ENCODE measurements at regions not wholly inside any gene's neighbourhood (a gene's known extent, or its start where the extent isn't known, plus 50 kb on each side); places are given as distances from the start of the nearest gene placed in this dataset.

DNA sequence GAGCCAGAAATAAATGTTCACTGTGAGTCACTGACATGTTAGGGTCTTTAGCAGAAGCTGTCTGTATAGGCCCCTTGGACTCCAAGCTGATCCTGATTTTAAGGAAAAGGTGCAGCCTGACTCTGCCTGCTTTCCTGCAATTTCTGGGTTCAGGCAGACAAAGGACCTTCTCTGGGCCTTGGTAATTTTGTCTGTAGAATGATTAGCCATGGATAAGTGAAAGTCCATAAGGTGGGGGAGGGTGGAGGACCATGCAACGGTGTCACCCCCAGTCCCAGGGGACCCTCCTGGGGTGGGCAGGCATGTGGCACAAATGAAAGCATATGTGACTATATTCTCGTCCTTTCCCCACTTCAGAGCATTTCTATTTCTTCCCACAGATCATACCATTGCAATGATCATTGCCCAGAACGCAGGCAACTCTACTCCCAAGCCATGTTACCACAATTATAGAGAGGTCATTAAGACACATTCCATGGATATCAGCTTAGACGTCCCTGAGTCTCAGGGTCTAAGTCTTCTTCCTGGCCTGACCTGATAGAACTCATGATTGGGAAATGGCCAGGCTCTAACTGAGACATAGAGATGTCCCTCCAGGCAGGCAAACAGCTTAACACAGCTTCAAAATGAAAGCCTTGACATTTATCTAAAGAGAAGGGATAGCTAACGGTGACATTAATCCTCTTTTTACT, 157.9 kb upstream of the ALDH1B1 start:
- TF ChIP-seq POLR2AphosphoS5 (IDR thresholded peaks at IDR 0.05; ENCODE audit: low read depth, low read length): no peak
- no peak for TF ChIP-seq SIN3A (IDR thresholded peaks at IDR 0.05; ENCODE audit: borderline replicate concordance, insufficient read depth, low read depth, low read length)
- TF ChIP-seq TCF7L2 (IDR thresholded peaks at IDR 0.05; ENCODE audit: low read depth, low read length): no peak
- TF ChIP-seq, protein P1, sequence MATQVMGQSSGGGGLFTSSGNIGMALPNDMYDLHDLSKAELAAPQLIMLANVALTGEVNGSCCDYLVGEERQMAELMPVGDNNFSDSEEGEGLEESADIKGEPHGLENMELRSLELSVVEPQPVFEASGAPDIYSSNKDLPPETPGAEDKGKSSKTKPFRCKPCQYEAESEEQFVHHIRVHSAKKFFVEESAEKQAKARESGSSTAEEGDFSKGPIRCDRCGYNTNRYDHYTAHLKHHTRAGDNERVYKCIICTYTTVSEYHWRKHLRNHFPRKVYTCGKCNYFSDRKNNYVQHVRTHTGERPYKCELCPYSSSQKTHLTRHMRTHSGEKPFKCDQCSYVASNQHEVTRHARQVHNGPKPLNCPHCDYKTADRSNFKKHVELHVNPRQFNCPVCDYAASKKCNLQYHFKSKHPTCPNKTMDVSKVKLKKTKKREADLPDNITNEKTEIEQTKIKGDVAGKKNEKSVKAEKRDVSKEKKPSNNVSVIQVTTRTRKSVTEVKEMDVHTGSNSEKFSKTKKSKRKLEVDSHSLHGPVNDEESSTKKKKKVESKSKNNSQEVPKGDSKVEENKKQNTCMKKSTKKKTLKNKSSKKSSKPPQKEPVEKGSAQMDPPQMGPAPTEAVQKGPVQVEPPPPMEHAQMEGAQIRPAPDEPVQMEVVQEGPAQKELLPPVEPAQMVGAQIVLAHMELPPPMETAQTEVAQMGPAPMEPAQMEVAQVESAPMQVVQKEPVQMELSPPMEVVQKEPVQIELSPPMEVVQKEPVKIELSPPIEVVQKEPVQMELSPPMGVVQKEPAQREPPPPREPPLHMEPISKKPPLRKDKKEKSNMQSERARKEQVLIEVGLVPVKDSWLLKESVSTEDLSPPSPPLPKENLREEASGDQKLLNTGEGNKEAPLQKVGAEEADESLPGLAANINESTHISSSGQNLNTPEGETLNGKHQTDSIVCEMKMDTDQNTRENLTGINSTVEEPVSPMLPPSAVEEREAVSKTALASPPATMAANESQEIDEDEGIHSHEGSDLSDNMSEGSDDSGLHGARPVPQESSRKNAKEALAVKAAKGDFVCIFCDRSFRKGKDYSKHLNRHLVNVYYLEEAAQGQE (IDR thresholded peaks at IDR 0.05; ENCODE audit: insufficient read depth in 1 of 2, low read depth in 2 of 2, low read length in 1 of 2): no peak
- TF ChIP-seq, protein P2, sequence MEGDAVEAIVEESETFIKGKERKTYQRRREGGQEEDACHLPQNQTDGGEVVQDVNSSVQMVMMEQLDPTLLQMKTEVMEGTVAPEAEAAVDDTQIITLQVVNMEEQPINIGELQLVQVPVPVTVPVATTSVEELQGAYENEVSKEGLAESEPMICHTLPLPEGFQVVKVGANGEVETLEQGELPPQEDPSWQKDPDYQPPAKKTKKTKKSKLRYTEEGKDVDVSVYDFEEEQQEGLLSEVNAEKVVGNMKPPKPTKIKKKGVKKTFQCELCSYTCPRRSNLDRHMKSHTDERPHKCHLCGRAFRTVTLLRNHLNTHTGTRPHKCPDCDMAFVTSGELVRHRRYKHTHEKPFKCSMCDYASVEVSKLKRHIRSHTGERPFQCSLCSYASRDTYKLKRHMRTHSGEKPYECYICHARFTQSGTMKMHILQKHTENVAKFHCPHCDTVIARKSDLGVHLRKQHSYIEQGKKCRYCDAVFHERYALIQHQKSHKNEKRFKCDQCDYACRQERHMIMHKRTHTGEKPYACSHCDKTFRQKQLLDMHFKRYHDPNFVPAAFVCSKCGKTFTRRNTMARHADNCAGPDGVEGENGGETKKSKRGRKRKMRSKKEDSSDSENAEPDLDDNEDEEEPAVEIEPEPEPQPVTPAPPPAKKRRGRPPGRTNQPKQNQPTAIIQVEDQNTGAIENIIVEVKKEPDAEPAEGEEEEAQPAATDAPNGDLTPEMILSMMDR (IDR thresholded peaks at IDR 0.05): no peak
- CTCF ChIA-PET: no interaction called here
- Histone ChIP-seq H3K4me3 (ENCODE audit: low read depth in 2 of 2, low read length in 2 of 2) (no peak overlapping the region), H3K4me1 (ENCODE audit: control insufficient read depth, insufficient read depth, low read length) (no peaks in the 10 kb centered on the region), H3K27ac (ENCODE audit: low read length) (no peak overlapping the region), H3K9me3 (ENCODE audit: control insufficient read depth, insufficient read depth, low read depth, low read length) (no peaks in the 10 kb centered on the region), H3K27me3 (ENCODE audit: control insufficient read depth, insufficient read depth, low read length) (no peaks in the 10 kb centered on the region), H3K36me3 (ENCODE audit: control insufficient read depth, insufficient read depth, low read length) (no peaks in the 10 kb centered on the region)
- no TSS peak for BruUV-seq (replicated peaks)
- intact Hi-C loops (cut with micrococcal nuclease; ENCODE audit: unreplicated experiment) (no loop called here), in situ Hi-C loops (cut with HindIII; ENCODE audit: low pct_unique_long_range_greater_than_20kb, low sequenced_read_pairs) (no loop called here)
- ATAC-seq (no peak), DNase-seq (ENCODE audit: low read depth, low spot score) (no peak)
- POLR2A ChIA-PET: interaction anchor here (0.5 kb wide), 1 partner anchor 17 kb away, joined by 3 read pairs; no protein-coding TSS in a partner anchor

DNA sequence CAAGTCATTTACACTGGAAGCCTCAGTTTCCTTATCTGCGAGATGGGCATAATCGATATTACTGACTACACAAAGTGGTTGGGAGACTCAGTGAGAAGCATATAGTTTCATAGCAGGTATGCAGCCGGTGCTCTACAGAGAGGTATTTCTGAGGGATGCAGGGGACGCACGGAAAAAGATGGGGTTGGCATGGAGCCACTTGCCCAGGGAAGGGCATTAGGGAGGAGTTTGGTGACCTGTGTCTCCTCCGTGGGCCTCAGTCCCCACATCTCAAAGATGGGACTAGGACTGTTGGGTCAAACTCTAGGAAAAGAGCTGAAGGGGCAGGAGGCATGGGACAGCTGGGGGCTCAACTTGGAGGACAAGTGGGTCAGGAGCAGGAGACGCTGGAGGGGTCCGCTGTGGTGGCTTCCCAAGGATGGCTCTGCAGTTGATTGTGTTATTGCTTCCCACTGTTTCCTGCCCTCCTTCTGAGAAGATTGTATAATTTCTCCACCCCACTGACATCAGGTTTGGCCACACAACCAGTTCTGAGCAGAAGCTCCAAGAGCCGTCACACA, 158.6 kb upstream of the ALDH1B1 start:
- no TSS peak for BruUV-seq (replicated peaks)
- ATAC-seq (no peak), DNase-seq (ENCODE audit: low read depth, low spot score) (no peak)
- no peaks in the 10 kb centered on the region for H3K36me3 ChIP-seq (ENCODE audit: control insufficient read depth, insufficient read depth, low read length)
- TF ChIP-seq TCF7L2 (IDR thresholded peaks at IDR 0.05; ENCODE audit: low read depth, low read length) (no peak), POLR2AphosphoS5 (IDR thresholded peaks at IDR 0.05; ENCODE audit: low read depth, low read length) (no peak), SIN3A (IDR thresholded peaks at IDR 0.05; ENCODE audit: borderline replicate concordance, insufficient read depth, low read depth, low read length) (no peak)
- TF ChIP-seq, protein P1 (IDR thresholded peaks at IDR 0.05; ENCODE audit: insufficient read depth in 1 of 2, low read depth in 2 of 2, low read length in 1 of 2): no peak
- TF ChIP-seq, protein P2 (IDR thresholded peaks at IDR 0.05): no peak
- no peaks in the 10 kb centered on the region for H3K4me1 ChIP-seq (ENCODE audit: control insufficient read depth, insufficient read depth, low read length)
- intact Hi-C loops (cut with micrococcal nuclease; ENCODE audit: unreplicated experiment) (no loop called here), in situ Hi-C loops (cut with HindIII; ENCODE audit: low pct_unique_long_range_greater_than_20kb, low sequenced_read_pairs) (no loop called here)
- no peaks in the 10 kb centered on the region for H3K27me3 ChIP-seq (ENCODE audit: control insufficient read depth, insufficient read depth, low read length)
- CTCF ChIA-PET: no interaction called here
- no peaks in the 10 kb centered on the region for H3K9me3 ChIP-seq (ENCODE audit: control insufficient read depth, insufficient read depth, low read depth, low read length)
- H3K4me3 ChIP-seq (ENCODE audit: low read depth in 2 of 2, low read length in 2 of 2): no peak overlapping the region
- H3K27ac ChIP-seq (ENCODE audit: low read length): no peak overlapping the region
- POLR2A ChIA-PET: interaction anchor here (0.5 kb wide), 1 partner anchor 18 kb away, joined by 3 read pairs; no protein-coding TSS in a partner anchor
